ENCODE measurements at regions not wholly inside any gene's neighbourhood (a gene's known extent, or its start where the extent isn't known, plus 50 kb on each side); places are given as distances from the start of the nearest gene placed in this dataset.

GRCh38 chrX:76893930-76894329 lies 466.4 kb downstream of the MAGEE1 start:
- TF ChIP-seq MAZ (IDR thresholded peaks at IDR 0.05; ENCODE audit: borderline replicate concordance, low read depth, low read length) = no peak
- TF ChIP-seq NFE2L2 (IDR thresholded peaks at IDR 0.05; ENCODE audit: low read depth, low read length) = no peak
- TF ChIP-seq MXI1 (IDR thresholded peaks at IDR 0.05; ENCODE audit: borderline replicate concordance, low read depth, low read length) = no peak
- TF ChIP-seq BHLHE40 (IDR thresholded peaks at IDR 0.05; ENCODE audit: low read depth, low read length) = no peak
- no peak for TF ChIP-seq CEBPB (IDR thresholded peaks at IDR 0.05; ENCODE audit: low read depth, low read length)
- no peak for TF ChIP-seq MAFK (IDR thresholded peaks at IDR 0.05; ENCODE audit: low read depth, low read length)
- no peak overlapping the region for H3K4me2 ChIP-seq (ENCODE audit: low read depth, low read length)
- no CpG with 5 or more reads among the region's 2 CpGs for WGBS, 2 experiments (ENCODE audit: extremely low coverage in 2 of 2, insufficient read length in 1 of 2)
- H4K8ac ChIP-seq (ENCODE audit: low read depth in 2 of 2, low read length in 2 of 2) = no peak overlapping the region
- ChIA-PET POLR2A (ENCODE audit: unreplicated experiment) (no interaction called here), CTCF (no interaction called here)
- no peak overlapping the region for H2AK9ac ChIP-seq (replicated peaks; ENCODE audit: low read depth, low read length, poor library complexity)
- no peak overlapping the region for H3K14ac ChIP-seq (replicated peaks; ENCODE audit: low read depth, low read length)
- no peak overlapping the region for H3K27ac ChIP-seq (ENCODE audit: insufficient read depth, low read length)
- H3K27me3 ChIP-seq (ENCODE audit: control insufficient read depth, insufficient read depth, low read length) = no peaks in the 10 kb centered on the region
- H2AFZ ChIP-seq (replicated peaks; ENCODE audit: low read length, poor library complexity) = no peak overlapping the region
- no peak for DNase-seq
- H4K20me1 ChIP-seq (ENCODE audit: insufficient read depth, low read length) = no peaks in the 10 kb centered on the region
- no peak overlapping the region for H4K91ac ChIP-seq (ENCODE audit: insufficient read depth, low read depth, low read length)
- no TSS peak for BruUV-seq (replicated peaks)
- intact Hi-C loops (cut with micrococcal nuclease) (no loop called here), in situ Hi-C loops (cut with MboI; ENCODE audit: low sequenced_read_pairs) (no loop called here), dilution Hi-C loops (cut with HindIII; ENCODE audit: low sequenced_read_pairs, unreplicated experiment) (no loop called here)
- no peak overlapping the region for H2BK15ac ChIP-seq (ENCODE audit: low read depth, low read length)
- H2BK5ac ChIP-seq (ENCODE audit: low read depth, low read length, poor library complexity, severe bottlenecking) = no peak overlapping the region
- H3K79me1 ChIP-seq (ENCODE audit: low read depth in 1 of 2, low read length in 2 of 2) = no peaks in the 10 kb centered on the region
- no peak overlapping the region for H2BK20ac ChIP-seq (ENCODE audit: low read depth, low read length)
- H2BK120ac ChIP-seq (ENCODE audit: low read depth, low read length) = no peak overlapping the region
- H3K9ac ChIP-seq (ENCODE audit: low read depth, low read length) = no peak overlapping the region
- no peak overlapping the region for H3K4ac ChIP-seq (ENCODE audit: low read depth, low read length)
- no peaks in the 10 kb centered on the region for H3K36me3 ChIP-seq (ENCODE audit: control insufficient read depth, insufficient read depth, low read length)
- H4K5ac ChIP-seq (ENCODE audit: low read depth, low read length) = no peak overlapping the region
- H3K4me3 ChIP-seq (ENCODE audit: insufficient read depth, low read depth, low read length) = no peak overlapping the region
- H3K56ac ChIP-seq (ENCODE audit: extremely low read depth, insufficient read depth, low read length) = no peak overlapping the region
- no peak overlapping the region for H3K23ac ChIP-seq (ENCODE audit: low read depth, low read length)
- H3K18ac ChIP-seq (ENCODE audit: low read depth, low read length) = no peak overlapping the region
- no peak overlapping the region for H2AK5ac ChIP-seq (ENCODE audit: low read depth, low read length)
- H3K4me1 ChIP-seq (ENCODE audit: control insufficient read depth, insufficient read depth, low read length) = no peaks in the 10 kb centered on the region
- ATAC-seq (ENCODE audit: low read depth) = no peak
- no peaks in the 10 kb centered on the region for H3K9me1 ChIP-seq (ENCODE audit: insufficient read depth, low read length)
- peaks cover 2% of the 10 kb centered on the region; the same call in 1 of the 2 replicates for H3K9me3 ChIP-seq (ENCODE audit: control insufficient read depth, insufficient read depth, low read length)

Measured in IMR-90 (cell line).